ENCODE measurements at regions not wholly inside any gene's neighbourhood (a gene's known extent, or its start where the extent isn't known, plus 50 kb on each side); places are given as distances from the start of the nearest gene placed in this dataset.

- BruUV-seq (replicated peaks), result no TSS peak
- Mint-ChIP-seq H3K36me3 (ENCODE audit: insufficient read depth, unreplicated experiment) (no peaks in the 10 kb centered on the region), H3K27ac (ENCODE audit: unreplicated experiment) (no peak overlapping the region), H3K4me3 (ENCODE audit: low read depth, unreplicated experiment) (no peak overlapping the region), H3K4me1 (ENCODE audit: low read depth, unreplicated experiment) (no peaks in the 10 kb centered on the region), H3K27me3 (ENCODE audit: unreplicated experiment) (no peaks in the 10 kb centered on the region), H3K9me3 (ENCODE audit: low read depth, unreplicated experiment) (peaks cover 5% of the 10 kb centered on the region)
- intact Hi-C loops (cut with micrococcal nuclease; ENCODE audit: unreplicated experiment), result no loop called here
- no peak for DNase-seq
- CTCF ChIA-PET, result no interaction called here
- no peak for TF ChIP-seq CTCF (IDR thresholded peaks at IDR 0.05; ENCODE audit: unreplicated experiment)
Observed at GRCh38 chr15:98282656-98283332, 322.3 kb downstream of the ARRDC4 start.

GRCh38 chr15:98286200-98286599, 325.7 kb downstream of the ARRDC4 start:
- BruUV-seq (replicated peaks), result no TSS peak
- peaks cover 16% of the 10 kb centered on the region for H3K27me3 Mint-ChIP-seq (ENCODE audit: unreplicated experiment)

GRCh38 chr15:98286831-98287230, 326.3 kb downstream of the ARRDC4 start:
- Mint-ChIP-seq H3K4me3 (ENCODE audit: low read depth, unreplicated experiment) (no peak overlapping the region), H3K27ac (ENCODE audit: unreplicated experiment) (no peak overlapping the region), H3K36me3 (ENCODE audit: insufficient read depth, unreplicated experiment) (no peaks in the 10 kb centered on the region), H3K4me1 (ENCODE audit: low read depth, unreplicated experiment) (no peaks in the 10 kb centered on the region), H3K9me3 (ENCODE audit: low read depth, unreplicated experiment) (peaks cover 3% of the 10 kb centered on the region), H3K27me3 (ENCODE audit: unreplicated experiment) (peaks cover 18% of the 10 kb centered on the region)
- intact Hi-C loops (cut with micrococcal nuclease; ENCODE audit: unreplicated experiment), result no loop called here
- CTCF ChIA-PET, result interaction anchor here (1.0 kb wide), 1 partner anchor 13 kb away, joined by 4 read pairs; no protein-coding TSS in a partner anchor
- BruUV-seq (replicated peaks), result no TSS peak
- DNase-seq, result no peak
- TF ChIP-seq CTCF (IDR thresholded peaks at IDR 0.05; ENCODE audit: unreplicated experiment), result no peak

More at GRCh38 chr15:98286200-98286599, 325.7 kb downstream of the ARRDC4 start:
- no peak for DNase-seq
- H3K4me1 Mint-ChIP-seq (ENCODE audit: low read depth, unreplicated experiment), result no peaks in the 10 kb centered on the region
- H3K4me3 Mint-ChIP-seq (ENCODE audit: low read depth, unreplicated experiment), result no peak overlapping the region
- CTCF ChIA-PET, result interaction anchor here (1.0 kb wide), 1 partner anchor 12 kb away, joined by 4 read pairs; no protein-coding TSS in a partner anchor
- H3K27ac Mint-ChIP-seq (ENCODE audit: unreplicated experiment), result no peak overlapping the region
- intact Hi-C loops (cut with micrococcal nuclease; ENCODE audit: unreplicated experiment), result no loop called here
- TF ChIP-seq CTCF (IDR thresholded peaks at IDR 0.05; ENCODE audit: unreplicated experiment), result no peak
- no peaks in the 10 kb centered on the region for H3K36me3 Mint-ChIP-seq (ENCODE audit: insufficient read depth, unreplicated experiment)
- H3K9me3 Mint-ChIP-seq (ENCODE audit: low read depth, unreplicated experiment), result peaks cover 3% of the 10 kb centered on the region

- TF ChIP-seq CTCF (IDR thresholded peaks at IDR 0.05; ENCODE audit: unreplicated experiment), result no peak
- CTCF ChIA-PET, result no interaction called here
- no peak for DNase-seq
- no peak overlapping the region for H3K4me3 Mint-ChIP-seq (ENCODE audit: low read depth, unreplicated experiment)
- intact Hi-C loops (cut with micrococcal nuclease; ENCODE audit: unreplicated experiment), result no loop called here
- no peak overlapping the region for H3K27ac Mint-ChIP-seq (ENCODE audit: unreplicated experiment)
- peaks cover 3% of the 10 kb centered on the region for H3K9me3 Mint-ChIP-seq (ENCODE audit: low read depth, unreplicated experiment)
- no peaks in the 10 kb centered on the region for H3K4me1 Mint-ChIP-seq (ENCODE audit: low read depth, unreplicated experiment)
- no peaks in the 10 kb centered on the region for H3K36me3 Mint-ChIP-seq (ENCODE audit: insufficient read depth, unreplicated experiment)
- H3K27me3 Mint-ChIP-seq (ENCODE audit: unreplicated experiment), result peaks cover 18% of the 10 kb centered on the region
- BruUV-seq (replicated peaks), result no TSS peak
Observed at GRCh38 chr15:98288091-98288590, 327.6 kb downstream of the ARRDC4 start.
